ENCODE measurements at regions not wholly inside any gene's neighbourhood (a gene's known extent, or its start where the extent isn't known, plus 50 kb on each side); places are given as distances from the start of the nearest gene placed in this dataset.

DNA sequence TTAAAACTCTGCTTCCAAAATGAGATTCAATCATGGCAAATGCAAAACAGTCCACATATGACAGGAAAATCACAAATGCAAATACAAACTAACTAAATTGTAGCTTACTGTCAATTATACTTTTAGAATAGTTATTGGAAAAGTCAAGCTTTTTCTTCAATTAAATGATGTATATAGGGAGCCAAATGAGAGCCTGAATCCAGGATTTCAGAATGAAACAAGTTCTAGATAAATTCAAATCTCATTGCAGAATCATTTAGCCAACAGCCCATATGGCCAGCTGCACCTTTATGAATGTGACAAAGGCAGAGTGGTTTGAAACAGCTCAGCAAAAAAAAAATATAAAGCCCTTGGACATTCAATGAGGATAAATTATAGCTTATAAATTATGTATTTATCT is 82.2 kb upstream of the SCIN start:
- TF ChIP-seq, protein P1, sequence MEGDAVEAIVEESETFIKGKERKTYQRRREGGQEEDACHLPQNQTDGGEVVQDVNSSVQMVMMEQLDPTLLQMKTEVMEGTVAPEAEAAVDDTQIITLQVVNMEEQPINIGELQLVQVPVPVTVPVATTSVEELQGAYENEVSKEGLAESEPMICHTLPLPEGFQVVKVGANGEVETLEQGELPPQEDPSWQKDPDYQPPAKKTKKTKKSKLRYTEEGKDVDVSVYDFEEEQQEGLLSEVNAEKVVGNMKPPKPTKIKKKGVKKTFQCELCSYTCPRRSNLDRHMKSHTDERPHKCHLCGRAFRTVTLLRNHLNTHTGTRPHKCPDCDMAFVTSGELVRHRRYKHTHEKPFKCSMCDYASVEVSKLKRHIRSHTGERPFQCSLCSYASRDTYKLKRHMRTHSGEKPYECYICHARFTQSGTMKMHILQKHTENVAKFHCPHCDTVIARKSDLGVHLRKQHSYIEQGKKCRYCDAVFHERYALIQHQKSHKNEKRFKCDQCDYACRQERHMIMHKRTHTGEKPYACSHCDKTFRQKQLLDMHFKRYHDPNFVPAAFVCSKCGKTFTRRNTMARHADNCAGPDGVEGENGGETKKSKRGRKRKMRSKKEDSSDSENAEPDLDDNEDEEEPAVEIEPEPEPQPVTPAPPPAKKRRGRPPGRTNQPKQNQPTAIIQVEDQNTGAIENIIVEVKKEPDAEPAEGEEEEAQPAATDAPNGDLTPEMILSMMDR (IDR thresholded peaks at IDR 0.05) = no peak
- TF ChIP-seq POLR2A (IDR thresholded peaks at IDR 0.05) = no peak
- no peak for TF ChIP-seq EP300 (IDR thresholded peaks at IDR 0.05)

All from tibial nerve (tissue), 4 donors.